Gastrocnemius medialis (tissue), 4 donors: ENCODE measurements at regions not wholly inside any gene's neighbourhood (a gene's known extent, or its start where the extent isn't known, plus 50 kb on each side); places are given as distances from the start of the nearest gene placed in this dataset.

ENCODE experiments used
- POLR2A ChIP-seq, 2 donors: fragments of 450-650 bp; IDR thresholded peaks; one replicate each; pipeline ENCODE4 v1.6.1; 2017; ENCODE audit warnings: antibody characterized with exemption in 2 of 2, mild to moderate bottlenecking in 2 of 2, moderate library complexity in 2 of 2
- TF ChIP-seq, protein P1 (sequence below), 5 experiments: fragments of 450-650 bp in 3 of 5; fragments of 200-600 bp in 2 of 5; sonication (generic) in 2 of 5; IDR thresholded peaks in 4 of 5; conservative IDR thresholded peaks in 1 of 5; 1 replicate in 4 of 5; 2 replicates in 1 of 5; pipeline ENCODE4 v1.5.1; 2016 to 2019; ENCODE audit warnings: antibody characterized with exemption in 5 of 5, mild to moderate bottlenecking in 3 of 5, moderate library complexity in 3 of 5

DNA sequence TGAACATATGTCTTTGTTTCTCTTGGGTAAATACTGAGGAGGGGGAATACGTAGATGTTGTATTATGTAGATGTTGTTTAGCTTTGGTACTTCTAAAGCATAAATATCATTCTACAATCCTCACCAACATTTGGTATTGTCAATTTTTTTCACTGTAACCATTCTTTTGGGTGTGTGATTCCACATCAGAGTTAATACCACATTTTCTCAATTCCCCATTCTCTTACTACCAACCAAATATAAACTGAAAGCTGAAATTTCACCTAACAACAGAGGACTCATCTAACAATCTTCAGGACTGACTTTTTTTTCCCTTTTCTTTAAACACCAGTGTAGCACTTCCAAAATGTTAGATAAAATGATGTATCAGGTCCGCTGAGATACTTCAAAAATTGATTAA, 120.7 kb upstream of the RIOK3 start:
- TF ChIP-seq, protein P1, sequence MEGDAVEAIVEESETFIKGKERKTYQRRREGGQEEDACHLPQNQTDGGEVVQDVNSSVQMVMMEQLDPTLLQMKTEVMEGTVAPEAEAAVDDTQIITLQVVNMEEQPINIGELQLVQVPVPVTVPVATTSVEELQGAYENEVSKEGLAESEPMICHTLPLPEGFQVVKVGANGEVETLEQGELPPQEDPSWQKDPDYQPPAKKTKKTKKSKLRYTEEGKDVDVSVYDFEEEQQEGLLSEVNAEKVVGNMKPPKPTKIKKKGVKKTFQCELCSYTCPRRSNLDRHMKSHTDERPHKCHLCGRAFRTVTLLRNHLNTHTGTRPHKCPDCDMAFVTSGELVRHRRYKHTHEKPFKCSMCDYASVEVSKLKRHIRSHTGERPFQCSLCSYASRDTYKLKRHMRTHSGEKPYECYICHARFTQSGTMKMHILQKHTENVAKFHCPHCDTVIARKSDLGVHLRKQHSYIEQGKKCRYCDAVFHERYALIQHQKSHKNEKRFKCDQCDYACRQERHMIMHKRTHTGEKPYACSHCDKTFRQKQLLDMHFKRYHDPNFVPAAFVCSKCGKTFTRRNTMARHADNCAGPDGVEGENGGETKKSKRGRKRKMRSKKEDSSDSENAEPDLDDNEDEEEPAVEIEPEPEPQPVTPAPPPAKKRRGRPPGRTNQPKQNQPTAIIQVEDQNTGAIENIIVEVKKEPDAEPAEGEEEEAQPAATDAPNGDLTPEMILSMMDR (IDR thresholded peaks at IDR 0.05 in 4 of 5, conservative IDR thresholded peaks at IDR 0.05 in 1 of 5): no peak
- no peak for TF ChIP-seq POLR2A (IDR thresholded peaks at IDR 0.05)
